ENCODE measurements at regions not wholly inside any gene's neighbourhood (a gene's known extent, or its start where the extent isn't known, plus 50 kb on each side); places are given as distances from the start of the nearest gene placed in this dataset.

GRCh38 chr20:51163996-51164600 is 141.2 kb upstream of the KCNG1 start:
- no peak for DNase-seq (ENCODE audit: low spot score in 2 of 2)
- intact Hi-C loops (cut with DNase I; ENCODE audit: low total_unique reads) = no loop called here
- H3K4me3 ChIP-seq (ENCODE audit: low read depth, poor library complexity, severe bottlenecking) = no peak overlapping the region
- TF ChIP-seq POLR2A (IDR thresholded peaks at IDR 0.05) (no peak), CTCF (IDR thresholded peaks at IDR 0.05) (no peak)
- WGBS, 2 donors = 82 to 83% methylated on average over 13 of the region's 13 CpGs

- intact Hi-C loops (cut with DNase I; ENCODE audit: low total_unique reads) = no loop called here
- DNase-seq (ENCODE audit: low spot score in 2 of 2) = no peak
- no peak overlapping the region for H3K4me3 ChIP-seq (ENCODE audit: low read depth, poor library complexity, severe bottlenecking)
- no peak for TF ChIP-seq CTCF (IDR thresholded peaks at IDR 0.05)
- TF ChIP-seq POLR2A (IDR thresholded peaks at IDR 0.05) = no peak
- WGBS, 2 donors = 61 to 72% methylated on average over 6 of the region's 6 CpGs
Observed at GRCh38 chr20:51162015-51162414, 139.1 kb upstream of the KCNG1 start.

GRCh38 chr20:51160821-51161220 is 137.9 kb upstream of the KCNG1 start:
- WGBS, 2 donors = 79 to 85% methylated on average over 5 to 6 of the region's 6 CpGs
- no peak for DNase-seq (ENCODE audit: low spot score in 2 of 2)
- TF ChIP-seq CTCF (IDR thresholded peaks at IDR 0.05) (no peak), POLR2A (IDR thresholded peaks at IDR 0.05) (no peak)
- H3K4me3 ChIP-seq (ENCODE audit: low read depth, poor library complexity, severe bottlenecking) = no peak overlapping the region
- intact Hi-C loops (cut with DNase I; ENCODE audit: low total_unique reads) = no loop called here

GRCh38 chr20:51159981-51160380 is 137.1 kb upstream of the KCNG1 start:
- no peak for DNase-seq (ENCODE audit: low spot score in 2 of 2)
- no peak for TF ChIP-seq CTCF (IDR thresholded peaks at IDR 0.05)
- no peak for TF ChIP-seq POLR2A (IDR thresholded peaks at IDR 0.05)
- H3K4me3 ChIP-seq (ENCODE audit: low read depth, poor library complexity, severe bottlenecking) = no peak overlapping the region
- 67 to 69% methylated on average over 2 of the region's 2 CpGs for WGBS, 2 donors
- intact Hi-C loops (cut with DNase I; ENCODE audit: low total_unique reads) = no loop called here

GRCh38 chr20:51159303-51159702 is 136.4 kb upstream of the KCNG1 start:
- intact Hi-C loops (cut with DNase I; ENCODE audit: low total_unique reads) = no loop called here
- 77 to 80% methylated on average over 8 of the region's 8 CpGs for WGBS, 2 donors
- no peak overlapping the region for H3K4me3 ChIP-seq (ENCODE audit: low read depth, poor library complexity, severe bottlenecking)

More at GRCh38 chr20:51159303-51159702, 136.4 kb upstream of the KCNG1 start:
- TF ChIP-seq POLR2A (IDR thresholded peaks at IDR 0.05) (no peak), CTCF (IDR thresholded peaks at IDR 0.05) (no peak)
- DNase-seq (ENCODE audit: low spot score in 2 of 2) = no peak

All from lower leg skin (tissue), 4 donors.